ENCODE measurements at regions not wholly inside any gene's neighbourhood (a gene's known extent, or its start where the extent isn't known, plus 50 kb on each side); places are given as distances from the start of the nearest gene placed in this dataset.
"Not testable (repeated sequence)": the region's sequence is repeated elsewhere in the genome, so short reads cannot be mapped to it uniquely, and the experiment has no call there.

DNA sequence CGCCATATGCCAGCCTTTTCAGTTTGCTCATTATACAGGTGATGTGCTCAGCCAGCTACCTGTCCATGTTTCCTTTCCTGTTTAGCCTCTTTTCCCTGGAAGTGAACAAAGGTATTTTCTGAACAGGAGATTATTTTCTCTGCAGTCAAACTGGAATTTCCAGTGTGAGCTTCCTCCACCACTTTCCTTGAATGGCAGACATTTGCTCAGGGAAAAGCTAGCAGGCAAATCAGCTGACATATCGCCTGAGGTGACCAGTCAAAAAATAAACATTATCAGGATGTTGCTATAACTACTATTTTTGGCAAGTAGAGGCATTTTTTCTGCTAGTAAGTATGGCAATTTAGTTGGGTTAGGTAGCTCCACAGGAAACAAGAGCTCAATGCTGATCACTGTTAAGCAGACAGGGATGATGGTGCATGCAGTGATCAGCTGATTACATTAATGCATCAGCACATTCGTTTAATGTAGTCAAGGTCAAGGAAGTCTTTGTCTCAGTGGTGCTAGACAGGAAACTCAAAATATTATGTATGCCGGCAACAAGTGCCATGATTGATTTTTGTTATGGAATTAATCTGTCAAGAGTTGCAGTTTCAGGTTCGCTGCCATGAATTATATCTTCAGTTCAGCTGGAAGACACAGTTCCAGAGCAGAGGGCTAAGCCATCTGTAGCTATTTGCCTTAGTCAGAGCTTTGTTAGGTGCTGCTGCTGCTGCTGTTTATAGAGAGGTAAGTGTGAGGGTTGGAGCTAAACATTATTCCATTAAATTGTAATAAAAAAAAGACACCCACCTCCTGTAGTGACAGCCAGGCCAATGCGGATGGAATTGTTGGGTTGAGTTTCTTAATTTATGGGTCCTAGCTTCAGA is 179.7 kb upstream of the ST6GALNAC5 start:
- DNase-seq = no peak
- H3K4me1 Mint-ChIP-seq (ENCODE audit: low read depth) = no peaks in the 10 kb centered on the region
- no peaks in the 10 kb centered on the region for H3K27me3 Mint-ChIP-seq (ENCODE audit: low read depth)
- H3K9me3 Mint-ChIP-seq (ENCODE audit: insufficient read depth) = no peaks in the 10 kb centered on the region
- ATAC-seq = no peak
- H3K4me3 Mint-ChIP-seq = no peak overlapping the region
- POLR2A ChIA-PET = no interaction called here
- no peaks in the 10 kb centered on the region for H3K36me3 Mint-ChIP-seq (ENCODE audit: low read depth)
- H3K27ac Mint-ChIP-seq = no peak overlapping the region
- CTCF ChIA-PET = no interaction called here

- Mint-ChIP-seq H3K9me3 (ENCODE audit: insufficient read depth) (no peaks in the 10 kb centered on the region), H3K36me3 (ENCODE audit: low read depth) (no peaks in the 10 kb centered on the region), H3K4me3 (no peak overlapping the region), H3K4me1 (ENCODE audit: low read depth) (no peaks in the 10 kb centered on the region), H3K27me3 (ENCODE audit: low read depth) (no peaks in the 10 kb centered on the region), H3K27ac (no peak overlapping the region)
- POLR2A ChIA-PET = no interaction called here
- CTCF ChIA-PET = no interaction called here
- DNase-seq = no peak
- ATAC-seq = no peak
Measured at GRCh38 chr1:76690766-76691165, 176.5 kb upstream of the ST6GALNAC5 start.

DNA sequence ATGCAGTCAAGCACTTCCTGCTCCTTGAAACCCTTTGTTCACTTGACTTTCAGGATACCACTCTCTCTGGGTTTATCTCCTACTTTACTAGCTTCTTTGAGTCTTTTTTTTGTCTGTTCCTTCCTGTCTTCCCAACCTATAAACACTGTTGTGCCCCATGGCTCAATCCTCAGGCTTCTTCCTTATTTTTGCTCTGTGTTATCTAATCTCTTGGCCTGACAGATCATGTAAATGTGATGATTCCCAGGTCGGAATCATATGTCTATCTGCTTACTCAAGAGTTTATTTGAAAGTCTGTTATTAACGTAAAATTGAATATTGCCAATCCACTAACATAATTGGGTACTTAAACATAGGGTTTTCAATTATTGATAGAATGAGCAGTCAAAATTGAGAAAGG is 171.7 kb upstream of the ST6GALNAC5 start:
- CTCF ChIA-PET = no interaction called here
- POLR2A ChIA-PET = no interaction called here

DNA sequence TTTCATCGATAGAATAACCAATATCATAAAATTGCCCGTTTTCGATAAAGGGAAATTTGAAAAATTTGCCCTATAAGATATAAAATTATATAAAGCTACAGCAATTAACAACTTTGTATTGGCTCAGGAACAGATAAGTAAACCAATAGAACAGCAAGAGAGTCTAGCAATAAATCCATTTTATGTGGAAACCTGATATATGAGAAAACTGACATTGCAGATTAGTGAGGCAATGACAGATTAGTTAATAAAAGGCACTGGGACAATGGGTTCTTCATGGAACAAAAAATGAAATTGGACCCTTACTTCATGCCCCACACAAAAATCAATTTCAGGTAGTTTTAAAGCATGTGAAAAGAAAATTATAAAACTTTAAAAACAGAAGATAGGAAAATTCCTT is 169.9 kb upstream of the ST6GALNAC5 start:
- no peaks in the 10 kb centered on the region for H3K9me3 Mint-ChIP-seq (ENCODE audit: insufficient read depth)

More for the DNA sequence above, 171.7 kb upstream of the ST6GALNAC5 start:
- no peak overlapping the region for H3K27ac Mint-ChIP-seq
- no peaks in the 10 kb centered on the region for H3K36me3 Mint-ChIP-seq (ENCODE audit: low read depth)
- H3K4me3 Mint-ChIP-seq = no peak overlapping the region
- H3K4me1 Mint-ChIP-seq (ENCODE audit: low read depth) = no peaks in the 10 kb centered on the region
- no peaks in the 10 kb centered on the region for H3K27me3 Mint-ChIP-seq (ENCODE audit: low read depth)
- no peak for ATAC-seq
- H3K9me3 Mint-ChIP-seq (ENCODE audit: insufficient read depth) = no peaks in the 10 kb centered on the region
- no peak for DNase-seq

GRCh38 chr1:76699646-76700045 is 167.6 kb upstream of the ST6GALNAC5 start:
- H3K9me3 Mint-ChIP-seq (ENCODE audit: insufficient read depth); H3K27me3 Mint-ChIP-seq (ENCODE audit: low read depth); POLR2A ChIA-PET; H3K36me3 Mint-ChIP-seq (ENCODE audit: low read depth); H3K4me1 Mint-ChIP-seq (ENCODE audit: low read depth); CTCF ChIA-PET; H3K27ac Mint-ChIP-seq; DNase-seq; ATAC-seq; H3K4me3 Mint-ChIP-seq: not testable (repeated sequence)

More for the DNA sequence above, 169.9 kb upstream of the ST6GALNAC5 start:
- CTCF ChIA-PET = no interaction called here
- no peak overlapping the region for H3K27ac Mint-ChIP-seq
- POLR2A ChIA-PET = no interaction called here
- no peak for ATAC-seq
- H3K36me3 Mint-ChIP-seq (ENCODE audit: low read depth) = no peaks in the 10 kb centered on the region
- H3K27me3 Mint-ChIP-seq (ENCODE audit: low read depth) = no peaks in the 10 kb centered on the region
- no peak overlapping the region for H3K4me3 Mint-ChIP-seq
- H3K4me1 Mint-ChIP-seq (ENCODE audit: low read depth) = no peaks in the 10 kb centered on the region
- no peak for DNase-seq

DNA sequence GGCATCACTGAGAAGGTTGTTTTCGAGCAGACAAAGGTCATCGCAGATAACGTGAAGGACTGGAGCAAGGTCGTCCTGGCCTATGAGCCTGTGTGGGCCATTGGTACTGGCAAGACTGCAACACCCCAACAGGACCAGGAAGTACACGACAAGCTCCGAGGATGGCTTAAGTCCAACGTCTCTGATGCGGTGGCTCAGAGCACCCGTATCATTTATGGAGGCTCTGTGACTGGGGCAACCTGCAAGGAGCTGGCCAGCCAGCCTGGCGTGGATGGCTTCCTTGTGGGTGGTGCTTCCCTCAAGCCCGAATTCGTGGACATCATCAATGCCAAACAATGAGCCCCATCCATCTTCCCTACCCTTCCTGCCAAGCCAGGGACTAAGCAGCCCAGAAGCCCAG is 167.1 kb upstream of the ST6GALNAC5 start:
- H3K9me3 Mint-ChIP-seq (ENCODE audit: insufficient read depth); CTCF ChIA-PET; H3K27ac Mint-ChIP-seq; POLR2A ChIA-PET; H3K4me1 Mint-ChIP-seq (ENCODE audit: low read depth); H3K4me3 Mint-ChIP-seq; H3K36me3 Mint-ChIP-seq (ENCODE audit: low read depth); H3K27me3 Mint-ChIP-seq (ENCODE audit: low read depth); ATAC-seq; DNase-seq: not testable (repeated sequence)

DNA sequence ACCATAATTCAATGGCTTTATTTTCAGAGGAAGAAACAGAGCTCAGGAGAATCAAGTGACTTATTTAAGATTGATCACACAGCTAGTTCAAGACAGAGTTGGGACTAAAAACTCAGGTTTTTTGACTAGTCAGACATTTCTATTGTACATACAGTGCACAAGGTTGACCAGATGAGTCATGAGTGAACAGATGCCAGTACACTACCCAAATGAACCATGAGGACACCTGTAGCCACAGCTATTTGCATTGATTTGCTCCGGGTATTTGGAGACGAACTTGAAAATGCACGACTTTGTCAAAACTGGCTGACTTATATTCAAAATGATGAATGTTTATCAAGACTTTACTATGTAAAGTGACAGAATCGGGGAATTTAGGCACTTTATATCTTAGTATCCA is 161.7 kb upstream of the ST6GALNAC5 start:
- no peak for ATAC-seq
- Mint-ChIP-seq H3K9me3 (ENCODE audit: insufficient read depth) (no peaks in the 10 kb centered on the region), H3K27me3 (ENCODE audit: low read depth) (peaks cover 2% of the 10 kb centered on the region), H3K36me3 (ENCODE audit: low read depth) (no peaks in the 10 kb centered on the region), H3K27ac (no peak overlapping the region), H3K4me1 (ENCODE audit: low read depth) (no peaks in the 10 kb centered on the region), H3K4me3 (no peak overlapping the region)
- ChIA-PET CTCF (no interaction called here), POLR2A (no interaction called here)
- DNase-seq = no peak

DNA sequence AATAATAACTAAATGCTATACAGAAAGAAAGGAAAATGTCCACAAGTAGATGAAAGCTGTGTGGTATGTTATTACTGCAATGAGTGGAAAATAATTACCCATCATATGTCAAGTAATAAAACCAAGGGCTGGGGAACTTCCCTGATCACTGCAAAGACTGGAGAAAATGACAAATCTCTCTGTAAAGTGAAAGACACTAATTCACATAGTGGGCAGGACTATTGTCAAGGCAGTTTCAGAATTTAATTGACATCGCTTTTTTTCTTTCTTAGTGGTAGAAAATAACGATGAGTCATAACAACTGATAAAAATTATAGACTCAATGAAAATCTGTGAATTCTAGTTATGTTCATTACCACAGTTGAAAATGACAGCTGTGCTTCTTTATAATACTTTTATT is 153.7 kb upstream of the ST6GALNAC5 start:
- CTCF ChIA-PET = interaction anchor here (1.2 kb wide), 1 partner anchor 8 kb away, joined by 3 read pairs; no protein-coding TSS in a partner anchor
- no peaks in the 10 kb centered on the region for H3K9me3 Mint-ChIP-seq (ENCODE audit: insufficient read depth)
- ATAC-seq (no peak), DNase-seq (no peak)
- H3K4me1 Mint-ChIP-seq (ENCODE audit: low read depth) = no peaks in the 10 kb centered on the region
- H3K4me3 Mint-ChIP-seq = no peak overlapping the region
- POLR2A ChIA-PET = no interaction called here
- no peak overlapping the region for H3K27ac Mint-ChIP-seq
- no peaks in the 10 kb centered on the region for H3K36me3 Mint-ChIP-seq (ENCODE audit: low read depth)
- peaks cover 5% of the 10 kb centered on the region for H3K27me3 Mint-ChIP-seq (ENCODE audit: low read depth)

DNA sequence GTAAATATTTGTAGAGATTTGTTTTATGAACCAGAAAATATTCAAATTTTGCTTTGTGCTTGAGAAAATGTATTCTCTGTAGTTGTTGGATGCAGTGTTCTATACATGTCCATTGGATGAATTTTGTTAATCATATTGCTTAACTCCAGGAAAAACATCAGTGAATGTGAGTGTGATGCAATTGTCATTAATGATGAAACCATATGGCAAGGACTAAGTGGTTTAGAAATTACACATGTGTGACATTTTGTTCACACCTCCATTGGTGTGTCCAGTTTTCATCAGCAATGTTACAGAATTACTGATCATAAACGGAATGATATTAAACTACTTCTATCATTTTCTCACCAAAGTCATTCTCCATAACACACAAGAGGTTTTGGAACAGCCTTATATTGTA is 151.8 kb upstream of the ST6GALNAC5 start:
- ChIA-PET CTCF (no interaction called here), POLR2A (no interaction called here)
- Mint-ChIP-seq H3K36me3 (ENCODE audit: low read depth) (no peaks in the 10 kb centered on the region), H3K4me1 (ENCODE audit: low read depth) (no peaks in the 10 kb centered on the region), H3K27me3 (ENCODE audit: low read depth) (peaks cover 3% of the 10 kb centered on the region), H3K4me3 (no peak overlapping the region), H3K27ac (no peak overlapping the region), H3K9me3 (ENCODE audit: insufficient read depth) (no peaks in the 10 kb centered on the region)
- ATAC-seq (no peak), DNase-seq (no peak)

GRCh38 chr1:76723949-76724348 is 143.3 kb upstream of the ST6GALNAC5 start:
- ATAC-seq = no peak
- DNase-seq = no peak
- no peaks in the 10 kb centered on the region for H3K9me3 Mint-ChIP-seq (ENCODE audit: insufficient read depth)
- H3K4me3 Mint-ChIP-seq = no peak overlapping the region
- no peak overlapping the region for H3K27ac Mint-ChIP-seq
- POLR2A ChIA-PET = no interaction called here
- H3K4me1 Mint-ChIP-seq (ENCODE audit: low read depth) = no peaks in the 10 kb centered on the region
- H3K27me3 Mint-ChIP-seq (ENCODE audit: low read depth) = peaks cover 6% of the 10 kb centered on the region
- no peaks in the 10 kb centered on the region for H3K36me3 Mint-ChIP-seq (ENCODE audit: low read depth)
- CTCF ChIA-PET = no interaction called here

DNA sequence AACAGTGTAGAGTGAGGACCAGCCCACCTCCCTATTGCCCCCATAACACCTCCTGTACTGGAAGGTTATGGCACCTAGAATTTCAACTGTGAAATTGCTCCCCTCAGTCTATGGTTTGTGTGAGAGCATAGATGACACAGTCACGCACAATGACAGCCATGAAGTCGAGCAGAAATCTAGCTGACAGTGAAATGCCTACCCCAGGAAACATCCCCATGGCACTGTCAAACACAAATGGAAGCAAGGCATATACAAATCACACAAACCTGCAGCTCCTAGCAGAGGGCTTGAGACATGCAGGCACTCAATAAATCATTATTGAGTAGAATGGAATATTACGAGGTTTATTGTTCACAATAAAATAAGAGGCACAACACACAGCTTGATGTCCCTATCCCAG is 142.5 kb upstream of the ST6GALNAC5 start:
- Mint-ChIP-seq H3K9me3 (ENCODE audit: insufficient read depth) (no peaks in the 10 kb centered on the region), H3K36me3 (ENCODE audit: low read depth) (no peaks in the 10 kb centered on the region), H3K27ac (no peak overlapping the region), H3K4me3 (no peak overlapping the region), H3K4me1 (ENCODE audit: low read depth) (no peaks in the 10 kb centered on the region), H3K27me3 (ENCODE audit: low read depth) (peaks cover 6% of the 10 kb centered on the region)
- POLR2A ChIA-PET = no interaction called here
- CTCF ChIA-PET = no interaction called here
- ATAC-seq (no peak), DNase-seq (no peak)

- H3K4me1 Mint-ChIP-seq (ENCODE audit: low read depth) = no peaks in the 10 kb centered on the region
- H3K9me3 Mint-ChIP-seq (ENCODE audit: insufficient read depth) = no peaks in the 10 kb centered on the region
- DNase-seq = no peak
- no peaks in the 10 kb centered on the region for H3K36me3 Mint-ChIP-seq (ENCODE audit: low read depth)
- ChIA-PET CTCF (no interaction called here), POLR2A (no interaction called here)
- peaks cover 6% of the 10 kb centered on the region for H3K27me3 Mint-ChIP-seq (ENCODE audit: low read depth)
- no peak overlapping the region for H3K4me3 Mint-ChIP-seq
- ATAC-seq = no peak
- no peak overlapping the region for H3K27ac Mint-ChIP-seq
Measured at GRCh38 chr1:76725864-76726619, 141.2 kb upstream of the ST6GALNAC5 start.

Data from activated CD8-positive, alpha-beta T cell treated with anti-CD3 and anti-CD28 coated beads, Interleukin-2, amount 10 ng/mL, durations not matched to agents 7 days and 5 days (primary cell).